Amniotic epithelial cell (primary cell): ENCODE measurements at regions not wholly inside any gene's neighbourhood (a gene's known extent, or its start where the extent isn't known, plus 50 kb on each side); places are given as distances from the start of the nearest gene placed in this dataset.
"Not testable (repeated sequence)": the region's sequence is repeated elsewhere in the genome, so short reads cannot be mapped to it uniquely, and the experiment has no call there.

ENCODE experiments used
- DNase-seq: peaks from one replicate; pipeline ENCODE4 v3.0.0-alpha.2; 2010; ENCODE audit warnings: low read depth

DNA sequence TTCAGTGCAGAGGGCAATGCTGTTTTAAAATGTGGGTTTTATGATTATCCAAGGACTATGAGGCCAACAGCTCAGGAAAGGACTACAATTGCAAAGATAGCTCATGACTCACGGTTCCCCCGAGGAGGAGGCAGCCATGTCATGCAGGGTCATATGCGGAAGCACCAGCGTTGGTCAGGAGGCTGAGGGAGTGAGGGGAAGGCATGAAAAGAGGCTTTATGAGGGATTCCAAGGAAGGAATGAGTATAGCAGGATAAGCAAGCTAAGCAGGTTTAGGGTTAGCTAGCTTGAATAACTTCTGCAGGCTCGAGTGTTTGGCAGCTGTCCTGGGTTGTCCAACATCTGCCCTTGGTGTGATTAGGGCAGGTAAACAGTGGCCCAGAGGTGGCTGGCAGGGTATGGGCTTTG is 495.1 kb downstream of the SETD4 start:
- DNase-seq: peak; percentile 87

DNA sequence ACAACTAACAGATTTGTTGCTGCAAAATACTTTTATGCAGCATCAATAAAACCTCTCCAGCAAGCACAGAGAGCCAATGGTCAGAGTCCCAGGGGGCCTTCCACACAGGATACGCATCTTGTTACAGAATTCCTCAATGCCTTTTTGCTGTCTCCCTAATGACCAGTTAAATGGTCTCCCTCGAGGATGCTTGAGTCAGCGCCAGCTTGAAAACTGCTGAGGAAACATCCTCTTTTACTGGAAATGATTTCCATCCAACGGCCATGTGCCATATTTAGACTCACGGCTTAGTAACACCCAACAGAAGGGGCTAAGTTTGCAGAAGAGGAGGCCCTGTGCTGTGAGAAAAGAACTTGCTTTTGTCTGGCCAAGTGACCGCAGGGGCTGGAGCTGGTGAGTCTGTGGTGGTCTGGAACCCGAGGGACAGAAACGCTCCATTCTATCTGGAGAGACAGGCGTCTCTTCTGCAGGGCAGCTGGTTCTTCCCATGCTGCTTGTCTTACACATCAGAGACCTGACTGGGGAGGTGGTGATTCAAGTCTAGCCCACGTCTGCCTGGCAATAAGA is 496.4 kb downstream of the SETD4 start:
- peak; percentile 55 for DNase-seq

DNA sequence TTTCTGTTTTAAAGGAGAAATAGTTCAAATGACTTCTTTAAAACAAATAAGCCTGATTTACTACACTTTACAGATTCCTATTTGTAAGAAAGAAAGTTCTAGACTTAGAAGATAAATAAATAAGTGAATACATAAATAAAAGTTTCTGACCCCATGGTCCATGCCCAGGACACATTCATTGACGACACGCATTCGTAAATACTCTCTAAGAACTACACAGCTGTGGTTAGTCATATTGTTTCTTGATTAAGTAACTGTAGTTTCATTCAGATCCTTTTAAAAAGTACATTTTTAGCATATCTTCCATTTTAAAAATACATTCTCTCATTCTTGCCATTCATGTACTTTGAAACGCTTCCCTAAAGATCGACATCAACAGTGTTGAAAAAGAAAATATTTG is 497.4 kb downstream of the SETD4 start:
- DNase-seq: no peak

DNA sequence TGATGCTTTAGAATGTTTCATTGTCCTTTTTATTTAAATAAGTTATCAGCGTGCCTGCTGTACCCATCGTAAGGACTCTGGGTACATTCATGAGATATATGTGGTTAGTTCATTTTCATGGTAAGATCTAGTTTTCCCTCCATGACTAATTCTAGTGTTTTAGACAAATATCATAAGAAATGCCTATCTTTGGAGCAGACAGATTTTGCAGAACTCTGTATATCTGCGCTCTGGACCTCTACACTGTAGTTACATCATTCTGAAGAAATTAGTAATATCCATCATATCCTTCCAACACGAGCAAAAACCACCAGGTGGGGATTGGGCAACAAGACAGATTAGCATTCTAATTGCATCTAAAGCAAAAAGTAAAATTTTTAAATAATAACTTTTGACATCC is 499.2 kb downstream of the SETD4 start:
- DNase-seq: peak; percentile 75

- DNase-seq: peak; percentile 45
Observed at GRCh38 chr21:35559829-35560225, 500.5 kb downstream of the SETD4 start.

DNA sequence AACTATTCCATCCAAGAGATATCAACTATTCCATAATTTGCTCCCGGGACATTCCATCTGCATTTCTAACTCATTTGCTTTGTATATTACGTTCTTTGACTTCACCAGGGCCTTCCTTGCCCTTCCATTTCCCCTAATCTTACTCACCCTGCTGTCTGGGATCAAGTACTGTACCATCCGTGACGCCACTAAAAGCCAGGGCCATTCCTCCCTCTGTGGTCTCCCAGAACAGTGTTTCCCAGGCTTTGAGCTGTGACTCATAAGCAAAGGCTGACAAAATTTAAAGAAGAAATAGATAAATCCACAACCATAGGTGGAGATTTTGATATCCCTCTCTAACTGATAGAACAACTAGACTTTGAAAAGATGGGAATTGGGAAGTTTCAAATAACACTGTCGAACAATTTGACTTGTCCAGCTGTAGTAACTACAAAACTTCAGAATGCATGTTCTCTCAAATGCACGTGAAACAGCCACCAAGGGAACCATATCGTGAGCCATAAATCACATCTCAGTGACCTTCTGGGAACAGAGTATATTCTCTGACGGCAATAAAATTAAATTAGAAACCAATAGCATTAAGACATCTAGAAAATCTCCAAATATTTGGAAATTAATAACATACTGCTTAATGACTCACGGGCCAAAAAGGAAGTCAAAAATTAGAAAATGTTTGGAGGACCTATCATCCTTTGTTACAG is 501.0 kb downstream of the SETD4 start:
- DNase-seq: peak; percentile 92

DNA sequence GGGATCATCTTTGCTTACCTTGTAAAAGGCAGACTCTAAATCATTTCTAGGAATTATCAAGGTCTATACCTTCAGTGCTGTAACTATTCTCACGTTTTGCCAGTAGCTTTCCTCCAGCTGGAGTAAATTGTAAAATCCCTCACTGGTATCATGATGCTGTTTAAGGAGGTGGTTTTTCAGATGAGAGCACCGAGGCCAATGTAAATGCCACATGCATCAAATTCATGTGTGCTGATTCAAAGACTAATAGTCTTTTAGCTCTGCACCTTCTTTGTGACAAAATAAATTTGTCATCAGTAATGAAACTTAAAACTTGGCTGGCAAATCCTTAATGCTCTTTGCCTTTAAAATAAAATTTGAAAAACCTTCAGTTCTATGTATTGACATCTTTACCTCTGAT is 503.8 kb downstream of the SETD4 start:
- DNase-seq: no peak

- not testable (repeated sequence) for DNase-seq
Observed at GRCh38 chr21:35552483-35552882, 503.4 kb upstream of the RUNX1 start.

DNA sequence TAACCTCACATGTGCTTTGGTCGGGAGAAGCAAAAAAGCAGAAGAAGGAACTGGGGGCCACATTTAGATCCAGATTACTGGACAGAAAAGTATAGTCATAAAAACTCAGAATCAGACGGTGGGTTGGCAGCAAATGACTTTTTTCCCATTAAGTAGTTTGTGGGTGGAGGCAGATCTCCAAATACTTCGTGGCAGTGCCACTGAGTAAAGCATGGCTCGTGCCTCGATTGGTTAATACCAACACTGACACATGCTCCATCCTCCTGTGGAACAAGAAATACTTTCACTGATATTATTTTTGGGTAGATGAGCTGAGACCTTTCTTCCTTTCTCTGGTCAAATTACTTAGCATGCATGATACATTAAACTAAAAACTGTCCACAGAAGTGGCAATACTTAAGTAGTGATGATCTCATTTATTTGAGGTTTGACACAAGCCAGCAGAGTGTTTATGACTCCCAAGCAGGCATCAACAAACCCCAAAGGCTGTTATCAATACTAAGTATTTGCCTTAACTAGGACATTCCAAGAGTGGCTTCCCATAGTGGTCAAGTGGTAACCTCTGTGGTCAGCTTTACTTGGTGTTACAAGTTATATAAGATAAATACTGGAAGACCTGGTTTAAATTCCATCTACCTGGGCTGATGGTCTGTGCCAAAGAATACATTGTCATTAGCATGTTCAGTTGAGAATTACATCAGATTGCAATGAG is 500.0 kb upstream of the RUNX1 start:
- no peak for DNase-seq

DNA sequence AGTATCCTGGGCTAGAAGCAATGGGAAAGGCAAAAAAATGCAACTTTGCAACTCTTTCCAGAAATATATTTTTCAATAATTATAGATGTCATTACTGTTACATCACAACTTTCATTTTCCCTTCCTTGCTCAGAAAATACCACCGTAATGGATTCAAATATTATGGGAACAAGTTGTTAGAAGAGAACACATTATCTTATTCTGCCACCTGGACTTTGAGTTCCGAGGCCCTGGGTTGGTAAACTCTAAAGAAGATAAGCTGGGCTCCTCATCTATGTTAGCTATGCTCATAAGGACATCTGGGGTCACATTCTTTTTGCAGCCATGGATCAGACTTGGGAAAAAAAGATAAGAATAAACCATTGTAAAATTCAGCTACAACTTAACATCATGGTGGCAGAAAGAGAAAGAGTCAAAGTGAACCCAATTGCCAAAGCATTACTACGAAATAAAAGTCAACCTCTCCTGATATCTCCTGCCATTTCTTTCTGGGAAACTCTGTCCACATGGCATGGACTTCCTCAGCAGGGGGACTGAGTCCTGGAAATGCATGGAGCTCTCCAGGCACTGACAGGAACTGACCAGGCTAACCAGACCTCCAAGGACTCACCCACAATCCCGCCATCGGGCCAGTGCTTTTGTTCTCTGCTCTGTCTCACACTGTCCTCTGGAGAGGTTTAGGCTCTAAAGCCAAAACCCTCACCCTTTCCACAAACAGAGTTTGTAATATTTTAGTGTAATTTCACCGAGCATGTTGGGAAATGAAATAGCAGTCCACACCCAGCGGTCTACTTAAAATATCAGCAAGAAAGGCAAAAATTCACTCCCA is 499.1 kb upstream of the RUNX1 start:
- DNase-seq: no peak

DNA sequence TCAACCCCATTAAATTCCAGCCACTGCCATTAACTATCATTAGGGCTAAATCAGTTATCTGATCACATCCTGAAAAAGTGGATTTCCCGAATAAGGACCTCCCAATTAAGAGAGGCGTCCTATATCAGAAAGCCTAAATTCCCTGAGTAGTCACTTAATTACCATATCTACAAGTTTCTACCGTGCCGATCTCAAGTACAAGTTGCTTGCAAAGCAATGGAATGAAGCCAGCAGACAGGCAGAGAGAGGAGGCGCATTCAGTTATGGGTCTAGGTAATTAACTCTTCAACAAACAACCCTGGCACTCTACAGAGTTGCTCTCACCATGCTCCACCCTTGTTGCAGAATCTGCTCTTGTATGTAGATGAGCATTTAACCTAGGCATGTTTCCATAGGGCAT is 494.6 kb upstream of the RUNX1 start:
- DNase-seq: no peak

GRCh38 chr21:35540950-35541638 is 492.0 kb upstream of the RUNX1 start:
- DNase-seq: peak; percentile 43

GRCh38 chr21:35538386-35538785 is 489.3 kb upstream of the RUNX1 start:
- DNase-seq: no peak

DNA sequence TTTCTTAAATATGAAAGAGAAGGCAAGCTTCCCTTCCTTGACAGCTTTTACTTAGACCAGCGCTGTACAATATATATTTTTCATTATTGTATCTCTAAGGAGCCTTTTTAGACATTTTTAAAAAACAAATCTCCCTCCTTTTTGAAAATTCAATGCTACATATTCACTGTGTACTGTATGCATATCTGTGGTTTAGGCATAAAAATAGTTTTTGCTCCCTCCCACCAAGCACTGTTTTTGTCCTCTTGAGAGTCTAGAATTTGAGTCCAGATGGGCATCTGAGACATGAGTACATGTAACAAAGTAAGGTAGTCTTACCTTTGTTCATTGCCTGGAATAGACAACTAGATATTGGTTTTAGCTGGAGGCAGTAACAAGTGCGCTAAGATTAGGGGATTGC is 488.5 kb upstream of the RUNX1 start:
- no peak for DNase-seq

- no peak for DNase-seq
Observed at GRCh38 chr21:35533893-35534292, 484.8 kb upstream of the RUNX1 start.

- no peak for DNase-seq
Observed at GRCh38 chr21:35530766-35531165, 481.7 kb upstream of the RUNX1 start.

DNA sequence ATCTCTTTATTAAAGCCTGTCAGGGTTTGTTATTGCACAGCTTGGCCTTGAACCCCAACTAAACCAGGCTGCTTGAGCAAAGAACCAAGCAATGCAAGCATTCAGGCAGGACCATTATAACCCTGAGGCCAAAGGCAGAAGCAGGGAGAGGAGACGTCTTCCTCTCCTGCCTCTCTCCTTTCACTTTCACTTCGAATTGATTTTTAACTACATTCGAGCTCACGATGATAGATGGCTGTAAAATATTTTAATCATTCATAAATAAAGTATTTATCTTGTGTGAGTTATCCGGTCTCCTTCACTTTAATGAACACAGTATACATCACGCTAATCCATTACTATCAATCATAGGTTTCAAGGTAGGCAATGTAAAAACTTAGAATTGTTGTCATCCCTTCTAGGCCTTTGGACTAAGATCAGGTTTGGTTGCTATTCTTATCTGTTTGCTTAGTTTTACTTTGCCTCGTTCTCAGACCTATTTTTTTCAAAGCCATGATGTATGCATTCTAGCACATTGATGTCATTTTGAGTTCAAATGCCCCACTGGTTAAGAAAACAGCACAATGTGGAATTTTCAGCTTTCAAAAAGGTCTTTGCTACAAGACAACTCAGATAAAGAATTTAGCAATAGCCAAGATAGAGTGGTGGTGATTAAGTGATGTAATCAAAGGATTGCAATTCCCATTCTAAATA is 480.2 kb upstream of the RUNX1 start:
- peak; percentile 91 for DNase-seq

GRCh38 chr21:35528116-35529042 is 479.3 kb upstream of the RUNX1 start:
- DNase-seq: peak; percentile 59

GRCh38 chr21:35527358-35527757 is 478.3 kb upstream of the RUNX1 start:
- DNase-seq: no peak

DNA sequence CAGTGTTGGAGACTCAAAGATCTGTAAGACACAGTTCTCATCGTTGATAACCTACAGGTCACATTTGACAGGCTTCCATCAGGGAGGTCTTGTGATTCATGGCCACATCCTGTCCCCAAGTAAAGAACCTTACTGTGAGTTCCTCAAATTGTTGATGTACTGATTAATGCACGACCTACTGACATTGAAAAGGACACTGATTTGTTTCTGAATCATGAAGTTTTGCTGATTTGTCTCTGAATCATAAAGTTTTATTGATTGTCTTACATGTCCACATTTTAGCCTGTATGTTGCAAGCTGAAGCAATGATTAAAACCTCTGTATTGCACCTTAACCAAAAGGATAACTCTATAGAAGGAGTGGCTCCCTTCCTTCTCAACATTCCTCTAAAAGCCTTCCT is 476.3 kb upstream of the RUNX1 start:
- no peak for DNase-seq
